ENCODE measurements at regions not wholly inside any gene's neighbourhood (a gene's known extent, or its start where the extent isn't known, plus 50 kb on each side); places are given as distances from the start of the nearest gene placed in this dataset.

DNA sequence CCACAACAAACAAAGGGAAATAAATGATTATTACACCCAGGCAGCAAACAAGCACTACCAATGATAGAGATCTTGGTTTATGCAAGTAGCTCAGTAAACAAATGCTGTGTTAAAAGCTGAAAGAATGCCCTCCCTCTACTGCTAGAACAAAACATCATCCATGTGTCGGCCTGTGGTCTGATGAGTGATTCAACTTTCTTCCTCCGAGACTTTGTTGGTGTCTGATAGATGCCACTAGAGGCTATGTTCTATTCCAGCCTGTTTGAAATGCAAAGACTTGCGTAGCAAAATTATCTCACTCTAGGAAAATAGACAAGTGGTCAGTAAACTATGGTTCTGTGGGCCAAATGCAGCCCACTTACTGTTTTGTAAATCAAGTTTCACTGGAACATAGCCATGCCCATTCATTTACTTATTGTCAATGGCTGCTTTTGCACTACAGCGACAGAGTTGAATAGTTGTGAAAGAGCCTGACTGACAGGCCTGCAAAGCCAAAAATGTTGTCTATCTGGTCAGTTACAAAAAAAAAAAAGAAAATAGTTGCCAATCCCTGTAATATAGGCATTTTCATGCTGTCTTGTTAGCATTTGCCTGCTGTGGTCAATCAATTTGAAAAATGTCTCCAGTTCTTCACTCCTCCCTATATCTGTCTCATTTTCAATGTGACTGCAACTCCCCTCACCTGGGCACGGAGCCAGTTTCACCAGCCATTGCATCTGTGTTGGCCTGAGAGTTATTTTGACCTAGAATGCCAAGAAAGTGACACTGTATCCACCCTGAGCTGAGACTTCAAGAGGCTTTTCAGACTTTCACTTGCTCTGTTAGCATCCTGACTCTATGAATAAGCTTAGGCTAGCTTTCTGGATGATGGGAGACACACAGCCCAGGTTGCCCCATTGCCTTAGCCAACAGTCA, 544.6 kb upstream of the BTBD3 start:
- H4K8ac ChIP-seq (ENCODE audit: low read depth in 2 of 2, low read length in 2 of 2), result 0 out of 4 replicates have a peak overlapping the region, but pooled peaks have one; percentile 6 to 24
- H3K4ac ChIP-seq (ENCODE audit: low read depth, low read length), result no peak overlapping the region
- ATAC-seq (ENCODE audit: low read depth), result no peak
- H3K27me3 ChIP-seq (ENCODE audit: control insufficient read depth, insufficient read depth, low read length), result no peaks in the 10 kb centered on the region
- in situ Hi-C loops (cut with MboI; ENCODE audit: low sequenced_read_pairs), result no loop called here
- no peak for DNase-seq
- H3K9me1 ChIP-seq (ENCODE audit: insufficient read depth, low read length), result peaks cover 14% of the 10 kb centered on the region
- H3K4me3 ChIP-seq (ENCODE audit: insufficient read depth, low read depth, low read length), result no peak overlapping the region
- H4K20me1 ChIP-seq (ENCODE audit: insufficient read depth, low read length), result no peaks in the 10 kb centered on the region
- peak overlapping the region; percentile 40; the same call in 1 of the 2 replicates for H2BK20ac ChIP-seq (ENCODE audit: low read depth, low read length)
- intact Hi-C loops (cut with micrococcal nuclease), result no loop called here
- dilution Hi-C loops (cut with HindIII; ENCODE audit: low sequenced_read_pairs, unreplicated experiment), result no loop called here
- H3K79me1 ChIP-seq (ENCODE audit: low read depth in 1 of 2, low read length in 2 of 2), result no peaks in the 10 kb centered on the region
- H4K91ac ChIP-seq (ENCODE audit: insufficient read depth, low read depth, low read length), result no peak overlapping the region; the same call in 1 of the 2 replicates
- no TSS peak for BruUV-seq (replicated peaks)
- H3K23ac ChIP-seq (ENCODE audit: low read depth, low read length), result no peak overlapping the region
- H3K4me1 ChIP-seq (ENCODE audit: control insufficient read depth, insufficient read depth, low read length), result peaks cover 15% of the 10 kb centered on the region
- no peak overlapping the region for H2BK120ac ChIP-seq (ENCODE audit: low read depth, low read length)
- peak overlapping the region; percentile 24; the same call in 1 of the 2 replicates for H3K14ac ChIP-seq (replicated peaks; ENCODE audit: low read depth, low read length)
- 0 out of 3 replicates have a peak overlapping the region, but pooled peaks have one; percentile 7 for H2BK15ac ChIP-seq (ENCODE audit: low read depth, low read length)
- H3K27ac ChIP-seq (ENCODE audit: insufficient read depth, low read length), result no peak overlapping the region
- H2AFZ ChIP-seq (replicated peaks; ENCODE audit: low read length, poor library complexity), result no peak overlapping the region
- no peak overlapping the region for H3K9ac ChIP-seq (ENCODE audit: low read depth, low read length)
- no CpG with 5 or more reads among the region's 5 CpGs for WGBS, 2 experiments (ENCODE audit: extremely low coverage in 2 of 2, insufficient read length in 1 of 2)
- CTCF ChIA-PET, result interaction anchor here (0.7 kb wide), 1 partner anchor 65 kb away, joined by 3 read pairs; no protein-coding TSS in a partner anchor
- H4K5ac ChIP-seq (ENCODE audit: low read depth, low read length), result no peak overlapping the region
- no peak overlapping the region for H3K56ac ChIP-seq (ENCODE audit: extremely low read depth, insufficient read depth, low read length)
- no peak overlapping the region for H2BK5ac ChIP-seq (ENCODE audit: low read depth, low read length, poor library complexity, severe bottlenecking)
- H2AK9ac ChIP-seq (replicated peaks; ENCODE audit: low read depth, low read length, poor library complexity), result no peak overlapping the region
- peak overlapping the region; percentile 31 for H2AK5ac ChIP-seq (ENCODE audit: low read depth, low read length)
- no peak overlapping the region for H3K4me2 ChIP-seq (ENCODE audit: low read depth, low read length)
- no peak overlapping the region; the same call in 1 of the 2 replicates for H3K18ac ChIP-seq (ENCODE audit: low read depth, low read length)
- POLR2A ChIA-PET (ENCODE audit: unreplicated experiment), result no interaction called here
- H3K36me3 ChIP-seq (ENCODE audit: control insufficient read depth, insufficient read depth, low read length), result no peaks in the 10 kb centered on the region
- no peaks in the 10 kb centered on the region for H3K9me3 ChIP-seq (ENCODE audit: control insufficient read depth, insufficient read depth, low read length)
- no peak for TF ChIP-seq MXI1 (IDR thresholded peaks at IDR 0.05; ENCODE audit: borderline replicate concordance, low read depth, low read length)
- TF ChIP-seq, protein P1, sequence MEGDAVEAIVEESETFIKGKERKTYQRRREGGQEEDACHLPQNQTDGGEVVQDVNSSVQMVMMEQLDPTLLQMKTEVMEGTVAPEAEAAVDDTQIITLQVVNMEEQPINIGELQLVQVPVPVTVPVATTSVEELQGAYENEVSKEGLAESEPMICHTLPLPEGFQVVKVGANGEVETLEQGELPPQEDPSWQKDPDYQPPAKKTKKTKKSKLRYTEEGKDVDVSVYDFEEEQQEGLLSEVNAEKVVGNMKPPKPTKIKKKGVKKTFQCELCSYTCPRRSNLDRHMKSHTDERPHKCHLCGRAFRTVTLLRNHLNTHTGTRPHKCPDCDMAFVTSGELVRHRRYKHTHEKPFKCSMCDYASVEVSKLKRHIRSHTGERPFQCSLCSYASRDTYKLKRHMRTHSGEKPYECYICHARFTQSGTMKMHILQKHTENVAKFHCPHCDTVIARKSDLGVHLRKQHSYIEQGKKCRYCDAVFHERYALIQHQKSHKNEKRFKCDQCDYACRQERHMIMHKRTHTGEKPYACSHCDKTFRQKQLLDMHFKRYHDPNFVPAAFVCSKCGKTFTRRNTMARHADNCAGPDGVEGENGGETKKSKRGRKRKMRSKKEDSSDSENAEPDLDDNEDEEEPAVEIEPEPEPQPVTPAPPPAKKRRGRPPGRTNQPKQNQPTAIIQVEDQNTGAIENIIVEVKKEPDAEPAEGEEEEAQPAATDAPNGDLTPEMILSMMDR (conservative IDR thresholded peaks at IDR 0.05; ENCODE audit: low read depth, low read length), result no peak
- no peak for TF ChIP-seq FOS (IDR thresholded peaks at IDR 0.05; ENCODE audit: low read depth, low read length)
- no peak for TF ChIP-seq SMC3 (IDR thresholded peaks at IDR 0.05; ENCODE audit: low read depth, low read length)
- no peak for TF ChIP-seq POLR2A (IDR thresholded peaks at IDR 0.05; ENCODE audit: low read depth, low read length)
- no peak for TF ChIP-seq MAFK (IDR thresholded peaks at IDR 0.05; ENCODE audit: low read depth, low read length)
- TF ChIP-seq RFX5 (IDR thresholded peaks at IDR 0.05; ENCODE audit: low read depth, low read length), result no peak
- TF ChIP-seq, protein P2, sequence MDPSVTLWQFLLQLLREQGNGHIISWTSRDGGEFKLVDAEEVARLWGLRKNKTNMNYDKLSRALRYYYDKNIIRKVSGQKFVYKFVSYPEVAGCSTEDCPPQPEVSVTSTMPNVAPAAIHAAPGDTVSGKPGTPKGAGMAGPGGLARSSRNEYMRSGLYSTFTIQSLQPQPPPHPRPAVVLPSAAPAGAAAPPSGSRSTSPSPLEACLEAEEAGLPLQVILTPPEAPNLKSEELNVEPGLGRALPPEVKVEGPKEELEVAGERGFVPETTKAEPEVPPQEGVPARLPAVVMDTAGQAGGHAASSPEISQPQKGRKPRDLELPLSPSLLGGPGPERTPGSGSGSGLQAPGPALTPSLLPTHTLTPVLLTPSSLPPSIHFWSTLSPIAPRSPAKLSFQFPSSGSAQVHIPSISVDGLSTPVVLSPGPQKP (IDR thresholded peaks at IDR 0.05; ENCODE audit: borderline replicate concordance, low read depth, low read length), result no peak
- TF ChIP-seq RAD21 (IDR thresholded peaks at IDR 0.05; ENCODE audit: low read length), result no peak
- TF ChIP-seq MAZ (IDR thresholded peaks at IDR 0.05; ENCODE audit: borderline replicate concordance, low read depth, low read length), result no peak
- TF ChIP-seq CEBPB (IDR thresholded peaks at IDR 0.05; ENCODE audit: low read depth, low read length), result no peak
- TF ChIP-seq BHLHE40 (IDR thresholded peaks at IDR 0.05; ENCODE audit: low read depth, low read length), result no peak
- no peak for TF ChIP-seq RCOR1 (IDR thresholded peaks at IDR 0.05; ENCODE audit: insufficient replicate concordance, low read length)
- TF ChIP-seq NFE2L2 (IDR thresholded peaks at IDR 0.05; ENCODE audit: low read depth, low read length), result no peak
- no peak for TF ChIP-seq CHD1 (IDR thresholded peaks at IDR 0.05; ENCODE audit: low read depth, low read length)
